Liver (tissue), 3 donors: ENCODE measurements at regions not wholly inside any gene's neighbourhood (a gene's known extent, or its start where the extent isn't known, plus 50 kb on each side); places are given as distances from the start of the nearest gene placed in this dataset.

Source experiments
- EGR1 ChIP-seq, 2 donors: IDR thresholded peaks; 2 replicates each; pipeline ENCODE4 v1.6.1; 2016 to 2018; ENCODE audit warnings: antibody characterized with exemption in 2 of 2, low read depth in 2 of 2
- GABPA ChIP-seq, 2 donors: IDR thresholded peaks in 1 of 2; conservative IDR thresholded peaks in 1 of 2; 2 replicates each; pipeline ENCODE4 v1.6.1; 2016; ENCODE audit warnings: antibody characterized with exemption in 2 of 2, mild to moderate bottlenecking in 1 of 2, moderate library complexity in 1 of 2
- JUND ChIP-seq, 2 donors: IDR thresholded peaks; 2 replicates each; pipeline ENCODE4 v1.6.1; 2016; ENCODE audit warnings: antibody characterized with exemption in 2 of 2
- YY1 ChIP-seq: IDR thresholded peaks from 2 replicates; pipeline ENCODE4 v1.6.1; 2016; ENCODE audit warnings: antibody characterized with exemption, mild to moderate bottlenecking
- TF ChIP-seq, protein P1 (sequence below): fragments of 150-350 bp; IDR thresholded peaks from 2 replicates; pipeline ENCODE4 v1.5.1; 2017; ENCODE audit warnings: improper control_type of control experiment, low read depth, low read length; ENCODE audit not compliant: missing input control
- TF ChIP-seq, protein P2 (sequence below): IDR thresholded peaks from 2 replicates; pipeline ENCODE4 v1.6.1; 2016; ENCODE audit warnings: antibody characterized with exemption, mild to moderate bottlenecking
- donor health status: healthy.
- donor health status: healthy.

DNA sequence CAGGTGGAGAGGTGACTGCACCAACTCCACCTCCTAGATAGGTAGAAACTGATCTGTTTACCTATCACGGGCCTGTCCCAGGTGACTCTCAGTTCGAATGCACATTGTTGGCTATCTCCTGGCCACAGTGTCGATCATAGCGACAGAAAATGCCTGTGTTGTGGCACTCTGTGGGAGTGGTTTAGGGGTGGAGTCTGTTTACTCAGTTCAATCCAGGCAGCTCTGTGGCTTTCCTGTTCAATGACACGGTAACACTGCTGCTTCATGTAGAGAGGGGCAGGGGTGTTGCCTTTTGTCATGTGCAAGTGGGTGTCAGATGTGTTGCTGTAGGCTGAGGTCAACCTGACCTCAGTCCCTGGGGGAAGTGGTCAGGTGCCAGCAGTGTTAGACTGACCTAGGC lies 1602.4 kb downstream of the TECRL start:
- TF ChIP-seq, protein P1, sequence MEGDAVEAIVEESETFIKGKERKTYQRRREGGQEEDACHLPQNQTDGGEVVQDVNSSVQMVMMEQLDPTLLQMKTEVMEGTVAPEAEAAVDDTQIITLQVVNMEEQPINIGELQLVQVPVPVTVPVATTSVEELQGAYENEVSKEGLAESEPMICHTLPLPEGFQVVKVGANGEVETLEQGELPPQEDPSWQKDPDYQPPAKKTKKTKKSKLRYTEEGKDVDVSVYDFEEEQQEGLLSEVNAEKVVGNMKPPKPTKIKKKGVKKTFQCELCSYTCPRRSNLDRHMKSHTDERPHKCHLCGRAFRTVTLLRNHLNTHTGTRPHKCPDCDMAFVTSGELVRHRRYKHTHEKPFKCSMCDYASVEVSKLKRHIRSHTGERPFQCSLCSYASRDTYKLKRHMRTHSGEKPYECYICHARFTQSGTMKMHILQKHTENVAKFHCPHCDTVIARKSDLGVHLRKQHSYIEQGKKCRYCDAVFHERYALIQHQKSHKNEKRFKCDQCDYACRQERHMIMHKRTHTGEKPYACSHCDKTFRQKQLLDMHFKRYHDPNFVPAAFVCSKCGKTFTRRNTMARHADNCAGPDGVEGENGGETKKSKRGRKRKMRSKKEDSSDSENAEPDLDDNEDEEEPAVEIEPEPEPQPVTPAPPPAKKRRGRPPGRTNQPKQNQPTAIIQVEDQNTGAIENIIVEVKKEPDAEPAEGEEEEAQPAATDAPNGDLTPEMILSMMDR, result no peak
- TF ChIP-seq EGR1 (IDR thresholded peaks at IDR 0.05; ENCODE audit: low read depth in 2 of 2) (no peak), JUND (IDR thresholded peaks at IDR 0.05) (no peak), YY1 (no peak), GABPA (IDR thresholded peaks at IDR 0.05 in 1 of 2, conservative IDR thresholded peaks at IDR 0.05 in 1 of 2) (no peak)
- TF ChIP-seq, protein P2, sequence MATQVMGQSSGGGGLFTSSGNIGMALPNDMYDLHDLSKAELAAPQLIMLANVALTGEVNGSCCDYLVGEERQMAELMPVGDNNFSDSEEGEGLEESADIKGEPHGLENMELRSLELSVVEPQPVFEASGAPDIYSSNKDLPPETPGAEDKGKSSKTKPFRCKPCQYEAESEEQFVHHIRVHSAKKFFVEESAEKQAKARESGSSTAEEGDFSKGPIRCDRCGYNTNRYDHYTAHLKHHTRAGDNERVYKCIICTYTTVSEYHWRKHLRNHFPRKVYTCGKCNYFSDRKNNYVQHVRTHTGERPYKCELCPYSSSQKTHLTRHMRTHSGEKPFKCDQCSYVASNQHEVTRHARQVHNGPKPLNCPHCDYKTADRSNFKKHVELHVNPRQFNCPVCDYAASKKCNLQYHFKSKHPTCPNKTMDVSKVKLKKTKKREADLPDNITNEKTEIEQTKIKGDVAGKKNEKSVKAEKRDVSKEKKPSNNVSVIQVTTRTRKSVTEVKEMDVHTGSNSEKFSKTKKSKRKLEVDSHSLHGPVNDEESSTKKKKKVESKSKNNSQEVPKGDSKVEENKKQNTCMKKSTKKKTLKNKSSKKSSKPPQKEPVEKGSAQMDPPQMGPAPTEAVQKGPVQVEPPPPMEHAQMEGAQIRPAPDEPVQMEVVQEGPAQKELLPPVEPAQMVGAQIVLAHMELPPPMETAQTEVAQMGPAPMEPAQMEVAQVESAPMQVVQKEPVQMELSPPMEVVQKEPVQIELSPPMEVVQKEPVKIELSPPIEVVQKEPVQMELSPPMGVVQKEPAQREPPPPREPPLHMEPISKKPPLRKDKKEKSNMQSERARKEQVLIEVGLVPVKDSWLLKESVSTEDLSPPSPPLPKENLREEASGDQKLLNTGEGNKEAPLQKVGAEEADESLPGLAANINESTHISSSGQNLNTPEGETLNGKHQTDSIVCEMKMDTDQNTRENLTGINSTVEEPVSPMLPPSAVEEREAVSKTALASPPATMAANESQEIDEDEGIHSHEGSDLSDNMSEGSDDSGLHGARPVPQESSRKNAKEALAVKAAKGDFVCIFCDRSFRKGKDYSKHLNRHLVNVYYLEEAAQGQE, result no peak
